ENCODE measurements at regions not wholly inside any gene's neighbourhood (a gene's known extent, or its start where the extent isn't known, plus 50 kb on each side); places are given as distances from the start of the nearest gene placed in this dataset.

GRCh38 chr2:143953451-143954030 is 566.4 kb downstream of the ZEB2 start:
- TF ChIP-seq ZFX (IDR thresholded peaks at IDR 0.05): no peak
- no peak for TF ChIP-seq CTCF (conservative IDR thresholded peaks at IDR 0.05)
- no peak overlapping the region for H3K27ac ChIP-seq

GRCh38 chr2:143952536-143952935 is 567.4 kb downstream of the ZEB2 start:
- H3K27ac ChIP-seq: no peak overlapping the region
- TF ChIP-seq ZFX (IDR thresholded peaks at IDR 0.05): no peak
- no peak for TF ChIP-seq CTCF (conservative IDR thresholded peaks at IDR 0.05)

GRCh38 chr2:143950704-143951103 is 569.2 kb downstream of the ZEB2 start:
- no peak overlapping the region for H3K27ac ChIP-seq
- no peak for TF ChIP-seq CTCF (conservative IDR thresholded peaks at IDR 0.05)
- no peak for TF ChIP-seq ZFX (IDR thresholded peaks at IDR 0.05)

GRCh38 chr2:143949121-143949848 is 570.6 kb downstream of the ZEB2 start:
- TF ChIP-seq ZFX (IDR thresholded peaks at IDR 0.05) (no peak), CTCF (conservative IDR thresholded peaks at IDR 0.05) (no peak)
- no peak overlapping the region for H3K27ac ChIP-seq

GRCh38 chr2:143948710-143949109 is 571.2 kb downstream of the ZEB2 start:
- no peak for TF ChIP-seq ZFX (IDR thresholded peaks at IDR 0.05)
- no peak for TF ChIP-seq CTCF (conservative IDR thresholded peaks at IDR 0.05)

GRCh38 chr2:143946436-143947391 is 573.2 kb downstream of the ZEB2 start:
- TF ChIP-seq CTCF (conservative IDR thresholded peaks at IDR 0.05) (no peak), ZFX (IDR thresholded peaks at IDR 0.05) (no peak)

More at GRCh38 chr2:143948710-143949109, 571.2 kb downstream of the ZEB2 start:
- no peak overlapping the region for H3K27ac ChIP-seq

More at GRCh38 chr2:143946436-143947391, 573.2 kb downstream of the ZEB2 start:
- no peak overlapping the region for H3K27ac ChIP-seq

Measured in C4-2B (cell line).